ENCODE measurements at regions not wholly inside any gene's neighbourhood (a gene's known extent, or its start where the extent isn't known, plus 50 kb on each side); places are given as distances from the start of the nearest gene placed in this dataset.
A peak's percentile ranks its signal among the peaks of the same experiment; 100 is the strongest.

DNA sequence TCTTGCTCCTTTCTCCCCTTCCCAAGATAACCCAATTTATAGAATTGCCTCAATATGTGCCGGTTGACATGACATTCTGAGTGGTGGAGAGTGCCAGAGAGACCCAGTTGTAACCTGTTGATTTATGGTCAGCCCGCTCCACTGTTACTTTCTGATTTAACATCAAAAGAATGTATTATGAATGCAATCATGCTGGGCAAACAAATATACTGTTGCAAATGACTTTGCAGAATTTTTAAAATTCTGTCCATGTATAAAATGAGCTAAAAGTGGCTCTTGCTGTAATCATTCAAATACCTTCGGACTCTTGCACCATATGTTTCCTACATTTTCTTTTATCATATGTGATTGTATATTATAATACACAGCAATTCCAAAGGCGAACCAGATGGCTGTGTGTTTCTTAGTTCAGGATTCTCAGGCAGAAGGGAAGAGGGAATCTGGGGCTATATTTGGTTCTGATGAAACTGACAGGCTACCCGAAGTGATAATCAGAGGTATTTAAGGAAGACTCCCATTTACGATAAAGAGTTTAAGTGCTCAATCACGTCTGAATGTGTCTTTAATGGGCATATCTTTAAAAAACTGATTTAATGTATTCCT is 131.7 kb downstream of the CLCN4 start:
- DNase-seq (ENCODE audit: low spot score) = no peak
- TF ChIP-seq, protein P1, sequence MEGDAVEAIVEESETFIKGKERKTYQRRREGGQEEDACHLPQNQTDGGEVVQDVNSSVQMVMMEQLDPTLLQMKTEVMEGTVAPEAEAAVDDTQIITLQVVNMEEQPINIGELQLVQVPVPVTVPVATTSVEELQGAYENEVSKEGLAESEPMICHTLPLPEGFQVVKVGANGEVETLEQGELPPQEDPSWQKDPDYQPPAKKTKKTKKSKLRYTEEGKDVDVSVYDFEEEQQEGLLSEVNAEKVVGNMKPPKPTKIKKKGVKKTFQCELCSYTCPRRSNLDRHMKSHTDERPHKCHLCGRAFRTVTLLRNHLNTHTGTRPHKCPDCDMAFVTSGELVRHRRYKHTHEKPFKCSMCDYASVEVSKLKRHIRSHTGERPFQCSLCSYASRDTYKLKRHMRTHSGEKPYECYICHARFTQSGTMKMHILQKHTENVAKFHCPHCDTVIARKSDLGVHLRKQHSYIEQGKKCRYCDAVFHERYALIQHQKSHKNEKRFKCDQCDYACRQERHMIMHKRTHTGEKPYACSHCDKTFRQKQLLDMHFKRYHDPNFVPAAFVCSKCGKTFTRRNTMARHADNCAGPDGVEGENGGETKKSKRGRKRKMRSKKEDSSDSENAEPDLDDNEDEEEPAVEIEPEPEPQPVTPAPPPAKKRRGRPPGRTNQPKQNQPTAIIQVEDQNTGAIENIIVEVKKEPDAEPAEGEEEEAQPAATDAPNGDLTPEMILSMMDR (IDR thresholded peaks at IDR 0.05; ENCODE audit: extremely low read depth, insufficient read depth, missing control alignments) = no peak
- in situ Hi-C loops (cut with MboI; ENCODE audit: low pct_unique_long_range_greater_than_20kb, low sequenced_read_pairs, unreplicated experiment) = no loop called here

DNA sequence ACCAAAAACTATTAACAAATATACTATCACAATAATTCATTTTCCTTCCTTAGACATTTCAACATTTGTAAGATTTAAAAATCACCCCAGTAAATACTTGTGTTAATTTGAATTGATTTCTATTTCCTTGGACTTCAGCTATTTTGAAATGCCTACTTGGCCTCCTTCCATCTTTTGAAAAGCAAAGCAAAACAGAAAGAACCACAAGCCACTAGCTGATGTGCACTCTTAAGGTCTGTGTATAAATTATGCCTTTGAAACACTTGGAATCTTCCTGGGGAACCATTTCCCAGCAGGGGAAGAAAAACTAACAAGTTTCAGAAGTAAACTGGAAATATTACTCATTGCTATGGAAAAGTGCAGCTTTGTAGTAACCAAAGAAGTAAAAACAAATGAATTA is 139.8 kb downstream of the CLCN4 start:
- in situ Hi-C loops (cut with MboI; ENCODE audit: low pct_unique_long_range_greater_than_20kb, low sequenced_read_pairs, unreplicated experiment) = no loop called here
- TF ChIP-seq, protein P1 (IDR thresholded peaks at IDR 0.05; ENCODE audit: extremely low read depth, insufficient read depth, missing control alignments) = no peak
- no peak for DNase-seq (ENCODE audit: low spot score)

DNA sequence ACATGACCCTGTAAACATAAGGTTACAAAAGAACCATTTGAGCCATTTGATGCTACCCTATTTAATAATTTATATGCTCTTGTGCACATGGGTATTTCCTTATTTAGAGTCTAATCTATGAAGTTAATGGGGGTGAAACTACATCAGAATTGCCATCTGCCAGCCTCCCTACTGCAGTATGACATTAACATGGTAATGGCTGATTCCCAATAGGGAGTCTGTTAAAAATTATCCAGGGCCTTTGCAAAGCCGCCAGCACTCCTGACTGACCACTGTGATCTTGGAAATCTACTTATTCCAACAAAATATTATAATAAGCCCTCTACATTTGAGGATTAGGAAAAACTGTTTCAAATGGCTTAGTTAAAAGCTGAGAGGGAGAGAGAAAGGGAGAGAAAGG is 153.7 kb downstream of the CLCN4 start:
- TF ChIP-seq, protein P1 (IDR thresholded peaks at IDR 0.05; ENCODE audit: extremely low read depth, insufficient read depth, missing control alignments) = no peak
- DNase-seq (ENCODE audit: low spot score) = no peak
- in situ Hi-C loops (cut with MboI; ENCODE audit: low pct_unique_long_range_greater_than_20kb, low sequenced_read_pairs, unreplicated experiment) = no loop called here

DNA sequence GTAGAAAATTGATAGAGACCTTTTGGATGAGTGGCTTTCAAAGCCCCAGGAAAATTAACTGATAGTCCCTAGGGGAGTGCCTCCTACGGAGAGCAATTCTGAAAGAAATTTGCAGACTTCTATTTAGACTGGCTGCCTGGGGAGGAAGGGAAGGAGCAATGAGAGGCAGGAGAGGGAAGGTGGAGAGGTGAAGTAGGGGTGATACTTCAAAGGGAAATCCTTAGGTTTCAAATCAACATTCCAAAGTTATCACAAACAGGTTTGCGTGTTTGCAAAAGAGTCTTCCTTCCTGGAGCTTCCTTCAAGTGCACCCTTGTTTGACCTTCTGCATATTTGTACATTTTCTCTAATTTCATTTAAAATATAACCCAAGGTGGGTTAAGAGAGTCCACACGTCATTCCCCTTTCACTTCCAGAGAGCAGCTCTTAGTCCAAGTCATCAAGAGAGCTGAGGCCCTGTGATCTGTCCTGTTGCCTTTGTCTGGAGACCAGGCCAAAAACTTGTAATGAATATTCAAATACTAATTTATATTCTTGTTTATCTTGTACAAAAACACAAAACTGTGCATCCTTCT is 157.8 kb downstream of the CLCN4 start:
- no peak for DNase-seq (ENCODE audit: low spot score)
- TF ChIP-seq, protein P1 (IDR thresholded peaks at IDR 0.05; ENCODE audit: extremely low read depth, insufficient read depth, missing control alignments) = no peak
- in situ Hi-C loops (cut with MboI; ENCODE audit: low pct_unique_long_range_greater_than_20kb, low sequenced_read_pairs, unreplicated experiment) = no loop called here

DNA sequence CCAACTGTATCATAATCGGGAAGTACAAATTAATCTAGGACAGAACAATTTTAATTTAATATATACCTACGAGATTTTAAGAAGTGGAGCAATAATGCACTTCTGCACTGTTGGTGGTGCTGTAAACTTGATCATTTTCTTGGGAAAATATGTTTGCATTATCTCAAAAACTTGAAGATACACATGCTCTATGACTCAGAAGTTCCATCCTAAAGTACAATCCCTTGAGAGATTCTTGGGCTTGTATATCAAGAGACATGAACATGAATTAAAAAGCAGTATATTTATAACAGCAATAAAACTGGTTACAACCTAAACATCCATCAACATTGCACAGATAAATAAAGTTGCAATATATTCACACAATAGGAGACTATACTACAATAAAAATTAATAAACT is 168.8 kb downstream of the CLCN4 start:
- no peak for DNase-seq (ENCODE audit: low spot score)
- in situ Hi-C loops (cut with MboI; ENCODE audit: low pct_unique_long_range_greater_than_20kb, low sequenced_read_pairs, unreplicated experiment) = no loop called here
- TF ChIP-seq, protein P1 (IDR thresholded peaks at IDR 0.05; ENCODE audit: extremely low read depth, insufficient read depth, missing control alignments) = no peak

DNA sequence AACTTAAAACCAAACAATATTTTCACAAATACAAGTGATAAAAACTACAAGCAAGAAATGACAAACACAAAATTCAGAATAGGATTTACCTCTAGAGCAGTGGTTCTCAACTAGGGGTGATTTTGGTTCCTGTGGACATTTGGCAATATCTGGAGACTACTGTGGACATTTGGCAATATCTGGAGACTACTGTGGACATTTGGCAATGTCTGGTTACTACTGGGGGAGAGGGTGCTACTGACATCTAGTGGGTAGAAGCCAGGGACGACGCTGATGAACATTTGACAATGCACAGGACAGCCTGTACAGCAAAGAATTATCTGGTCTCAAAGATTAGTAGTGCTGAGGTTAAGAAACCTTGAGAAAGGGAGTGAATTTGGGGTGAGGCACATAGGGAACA is 169.8 kb downstream of the CLCN4 start:
- DNase-seq (ENCODE audit: low spot score) = no peak
- in situ Hi-C loops (cut with MboI; ENCODE audit: low pct_unique_long_range_greater_than_20kb, low sequenced_read_pairs, unreplicated experiment) = no loop called here
- TF ChIP-seq, protein P1 (IDR thresholded peaks at IDR 0.05; ENCODE audit: extremely low read depth, insufficient read depth, missing control alignments) = peak; percentile 31
